ENCODE measurements at regions not wholly inside any gene's neighbourhood (a gene's known extent, or its start where the extent isn't known, plus 50 kb on each side); places are given as distances from the start of the nearest gene placed in this dataset.

DNA sequence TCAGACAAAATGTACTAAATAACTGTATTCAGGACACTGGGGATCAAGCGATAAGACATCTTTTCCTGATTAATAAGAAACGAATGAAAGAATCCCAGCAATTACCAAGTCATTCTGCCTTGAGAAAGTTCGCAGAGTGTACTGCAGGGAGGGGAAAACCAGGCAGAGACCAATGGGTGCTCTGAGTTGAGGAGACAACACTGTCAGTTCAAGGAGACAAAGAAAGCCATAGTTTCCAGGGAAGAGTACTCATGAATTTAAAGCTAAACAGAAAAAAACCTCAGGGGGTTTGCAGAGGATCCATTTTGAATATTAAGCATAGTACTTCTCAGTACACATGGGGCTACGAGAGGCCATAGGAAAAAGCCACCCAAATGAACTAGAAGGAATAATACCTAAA lies 573.0 kb downstream of the KCTD8 start:
- TF ChIP-seq TAF1 (IDR thresholded peaks at IDR 0.05; ENCODE audit: borderline replicate concordance, low read depth, low read length), result no peak
- TF ChIP-seq POLR2A (IDR thresholded peaks at IDR 0.05; ENCODE audit: low read depth, low read length), result no peak
- TF ChIP-seq POLR2AphosphoS5 (IDR thresholded peaks at IDR 0.05; ENCODE audit: low read depth, low read length), result no peak

Data from GM12892 (cell line).